ENCODE measurements at regions not wholly inside any gene's neighbourhood (a gene's known extent, or its start where the extent isn't known, plus 50 kb on each side); places are given as distances from the start of the nearest gene placed in this dataset.
"Not testable (repeated sequence)": the region's sequence is repeated elsewhere in the genome, so short reads cannot be mapped to it uniquely, and the experiment has no call there.

DNA sequence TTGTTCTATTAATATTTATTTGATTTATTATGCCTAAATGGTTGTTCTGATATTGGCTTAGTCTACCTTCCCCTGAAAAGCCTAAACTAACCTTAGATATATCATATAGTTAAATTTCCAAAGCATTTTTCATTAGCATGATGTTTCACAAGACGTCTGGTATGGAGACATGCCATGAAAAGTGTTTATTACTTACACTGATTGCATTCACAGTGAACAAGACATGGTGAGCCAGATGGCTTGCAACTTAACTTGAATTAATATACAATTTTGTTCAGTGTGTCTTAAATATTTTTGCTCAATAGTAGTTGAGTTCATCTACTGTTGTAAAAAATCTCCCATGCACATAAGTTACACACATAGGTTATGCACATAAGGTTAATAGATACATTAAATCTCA is 758.4 kb downstream of the NSUN3 start:
- Mint-ChIP-seq H3K36me3 (0 out of 2 replicates have a peak, but pooled peaks cover 2% of the 10 kb centered on the region), H3K27ac (no peak overlapping the region), H3K4me1 (no peaks in the 10 kb centered on the region), H3K4me3 (no peak overlapping the region), H3K27me3 (ENCODE audit: low read depth) (no peaks in the 10 kb centered on the region), H3K9me3 (peaks cover 11% of the 10 kb centered on the region)
- no peak for DNase-seq (ENCODE audit: low spot score)
- ChIA-PET CTCF (no interaction called here), POLR2A (no interaction called here)
- no peak for TF ChIP-seq ZNF138 (CRISPR knock-in tag; conservative IDR thresholded peaks at IDR 0.05)
- TF ChIP-seq OVOL2 (CRISPR knock-in tag; IDR thresholded peaks at IDR 0.05; ENCODE audit: borderline replicate concordance), result no peak
- no peak for TF ChIP-seq MYBL2 (CRISPR knock-in tag; IDR thresholded peaks at IDR 0.05)
- TF ChIP-seq SMAD3 (CRISPR knock-in tag; IDR thresholded peaks at IDR 0.05; ENCODE audit: borderline replicate concordance), result no peak
- ATAC-seq, result no peak

DNA sequence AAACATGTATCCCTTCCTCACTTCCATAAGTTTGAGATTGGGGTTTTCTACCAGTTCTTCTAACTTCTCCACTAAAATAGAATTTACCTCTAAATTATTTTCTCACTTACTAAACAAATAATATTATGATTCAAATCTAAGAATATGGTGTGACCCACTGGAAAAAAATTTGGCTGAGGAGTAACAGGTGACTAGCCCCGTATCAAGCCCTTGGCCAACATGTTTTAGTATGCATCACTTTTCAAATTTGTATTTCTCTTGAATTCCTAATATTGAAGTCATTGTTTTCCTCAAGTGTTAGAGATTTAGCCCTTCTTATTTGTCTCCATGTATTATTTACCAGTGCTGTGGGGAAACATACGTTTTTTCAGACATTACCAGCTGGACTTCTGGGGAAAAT is 759.4 kb downstream of the NSUN3 start:
- DNase-seq (ENCODE audit: low spot score), result no peak
- Mint-ChIP-seq H3K4me1 (no peaks in the 10 kb centered on the region), H3K27ac (no peak overlapping the region), H3K27me3 (ENCODE audit: low read depth) (no peaks in the 10 kb centered on the region), H3K4me3 (no peak overlapping the region), H3K36me3 (0 out of 2 replicates have a peak, but pooled peaks cover 2% of the 10 kb centered on the region), H3K9me3 (peaks cover 18% of the 10 kb centered on the region)
- ChIA-PET POLR2A (no interaction called here), CTCF (no interaction called here)
- ATAC-seq, result no peak
- TF ChIP-seq EMX1 (CRISPR knock-in tag; IDR thresholded peaks at IDR 0.05), result no peak
- TF ChIP-seq, protein P1, sequence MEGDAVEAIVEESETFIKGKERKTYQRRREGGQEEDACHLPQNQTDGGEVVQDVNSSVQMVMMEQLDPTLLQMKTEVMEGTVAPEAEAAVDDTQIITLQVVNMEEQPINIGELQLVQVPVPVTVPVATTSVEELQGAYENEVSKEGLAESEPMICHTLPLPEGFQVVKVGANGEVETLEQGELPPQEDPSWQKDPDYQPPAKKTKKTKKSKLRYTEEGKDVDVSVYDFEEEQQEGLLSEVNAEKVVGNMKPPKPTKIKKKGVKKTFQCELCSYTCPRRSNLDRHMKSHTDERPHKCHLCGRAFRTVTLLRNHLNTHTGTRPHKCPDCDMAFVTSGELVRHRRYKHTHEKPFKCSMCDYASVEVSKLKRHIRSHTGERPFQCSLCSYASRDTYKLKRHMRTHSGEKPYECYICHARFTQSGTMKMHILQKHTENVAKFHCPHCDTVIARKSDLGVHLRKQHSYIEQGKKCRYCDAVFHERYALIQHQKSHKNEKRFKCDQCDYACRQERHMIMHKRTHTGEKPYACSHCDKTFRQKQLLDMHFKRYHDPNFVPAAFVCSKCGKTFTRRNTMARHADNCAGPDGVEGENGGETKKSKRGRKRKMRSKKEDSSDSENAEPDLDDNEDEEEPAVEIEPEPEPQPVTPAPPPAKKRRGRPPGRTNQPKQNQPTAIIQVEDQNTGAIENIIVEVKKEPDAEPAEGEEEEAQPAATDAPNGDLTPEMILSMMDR (IDR thresholded peaks at IDR 0.05), result no peak
- no peak for TF ChIP-seq FOXP1 (CRISPR knock-in tag; IDR thresholded peaks at IDR 0.05; ENCODE audit: borderline replicate concordance)
- TF ChIP-seq PRRX2 (CRISPR knock-in tag; IDR thresholded peaks at IDR 0.05), result no peak
- no peak for TF ChIP-seq HMGA2 (CRISPR knock-in tag; IDR thresholded peaks at IDR 0.05)
- no peak for TF ChIP-seq MXD4 (CRISPR knock-in tag; IDR thresholded peaks at IDR 0.05; ENCODE audit: borderline replicate concordance)
- TF ChIP-seq NFATC4 (CRISPR knock-in tag; IDR thresholded peaks at IDR 0.05), result no peak
- TF ChIP-seq, protein P2, sequence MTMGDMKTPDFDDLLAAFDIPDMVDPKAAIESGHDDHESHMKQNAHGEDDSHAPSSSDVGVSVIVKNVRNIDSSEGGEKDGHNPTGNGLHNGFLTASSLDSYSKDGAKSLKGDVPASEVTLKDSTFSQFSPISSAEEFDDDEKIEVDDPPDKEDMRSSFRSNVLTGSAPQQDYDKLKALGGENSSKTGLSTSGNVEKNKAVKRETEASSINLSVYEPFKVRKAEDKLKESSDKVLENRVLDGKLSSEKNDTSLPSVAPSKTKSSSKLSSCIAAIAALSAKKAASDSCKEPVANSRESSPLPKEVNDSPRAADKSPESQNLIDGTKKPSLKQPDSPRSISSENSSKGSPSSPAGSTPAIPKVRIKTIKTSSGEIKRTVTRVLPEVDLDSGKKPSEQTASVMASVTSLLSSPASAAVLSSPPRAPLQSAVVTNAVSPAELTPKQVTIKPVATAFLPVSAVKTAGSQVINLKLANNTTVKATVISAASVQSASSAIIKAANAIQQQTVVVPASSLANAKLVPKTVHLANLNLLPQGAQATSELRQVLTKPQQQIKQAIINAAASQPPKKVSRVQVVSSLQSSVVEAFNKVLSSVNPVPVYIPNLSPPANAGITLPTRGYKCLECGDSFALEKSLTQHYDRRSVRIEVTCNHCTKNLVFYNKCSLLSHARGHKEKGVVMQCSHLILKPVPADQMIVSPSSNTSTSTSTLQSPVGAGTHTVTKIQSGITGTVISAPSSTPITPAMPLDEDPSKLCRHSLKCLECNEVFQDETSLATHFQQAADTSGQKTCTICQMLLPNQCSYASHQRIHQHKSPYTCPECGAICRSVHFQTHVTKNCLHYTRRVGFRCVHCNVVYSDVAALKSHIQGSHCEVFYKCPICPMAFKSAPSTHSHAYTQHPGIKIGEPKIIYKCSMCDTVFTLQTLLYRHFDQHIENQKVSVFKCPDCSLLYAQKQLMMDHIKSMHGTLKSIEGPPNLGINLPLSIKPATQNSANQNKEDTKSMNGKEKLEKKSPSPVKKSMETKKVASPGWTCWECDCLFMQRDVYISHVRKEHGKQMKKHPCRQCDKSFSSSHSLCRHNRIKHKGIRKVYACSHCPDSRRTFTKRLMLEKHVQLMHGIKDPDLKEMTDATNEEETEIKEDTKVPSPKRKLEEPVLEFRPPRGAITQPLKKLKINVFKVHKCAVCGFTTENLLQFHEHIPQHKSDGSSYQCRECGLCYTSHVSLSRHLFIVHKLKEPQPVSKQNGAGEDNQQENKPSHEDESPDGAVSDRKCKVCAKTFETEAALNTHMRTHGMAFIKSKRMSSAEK (CRISPR knock-in tag; IDR thresholded peaks at IDR 0.05; ENCODE audit: borderline replicate concordance), result no peak
- TF ChIP-seq, protein P3, sequence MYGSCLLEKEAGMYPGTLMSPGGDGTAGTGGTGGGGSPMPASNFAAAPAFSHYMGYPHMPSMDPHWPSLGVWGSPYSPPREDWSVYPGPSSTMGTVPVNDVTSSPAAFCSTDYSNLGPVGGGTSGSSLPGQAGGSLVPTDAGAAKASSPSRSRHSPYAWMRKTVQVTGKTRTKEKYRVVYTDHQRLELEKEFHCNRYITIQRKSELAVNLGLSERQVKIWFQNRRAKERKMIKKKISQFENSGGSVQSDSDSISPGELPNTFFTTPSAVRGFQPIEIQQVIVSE (CRISPR knock-in tag; IDR thresholded peaks at IDR 0.05; ENCODE audit: borderline replicate concordance), result no peak

DNA sequence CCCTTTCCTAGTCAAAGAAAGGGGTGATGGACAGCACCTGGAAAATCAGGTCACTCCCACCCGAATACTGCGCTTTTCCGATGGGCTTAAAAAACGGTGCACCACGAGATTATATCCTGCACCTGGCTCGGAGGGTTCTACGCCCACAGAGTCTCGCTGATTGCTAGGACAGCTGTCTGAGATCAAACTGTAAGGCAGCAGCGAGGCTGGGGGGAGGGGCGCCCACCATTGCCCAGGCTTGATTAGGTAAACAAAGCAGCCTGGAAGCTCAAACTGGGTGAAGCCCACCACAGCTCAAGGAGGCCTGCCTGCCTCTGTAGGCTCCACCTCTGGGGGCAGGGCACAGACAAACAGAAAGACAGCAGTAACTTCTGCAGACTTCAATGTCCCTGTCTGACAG is 783.4 kb downstream of the NSUN3 start:
- H3K4me3 Mint-ChIP-seq; H3K27me3 Mint-ChIP-seq (ENCODE audit: low read depth); POLR2A ChIA-PET; H3K9me3 Mint-ChIP-seq; ATAC-seq; CTCF ChIA-PET; H3K27ac Mint-ChIP-seq; H3K4me1 Mint-ChIP-seq: not testable (repeated sequence)
- peaks cover 10% of the 10 kb centered on the region; the same call in 1 of the 2 replicates for H3K36me3 Mint-ChIP-seq
- peak; percentile 18 for DNase-seq (ENCODE audit: low spot score)

DNA sequence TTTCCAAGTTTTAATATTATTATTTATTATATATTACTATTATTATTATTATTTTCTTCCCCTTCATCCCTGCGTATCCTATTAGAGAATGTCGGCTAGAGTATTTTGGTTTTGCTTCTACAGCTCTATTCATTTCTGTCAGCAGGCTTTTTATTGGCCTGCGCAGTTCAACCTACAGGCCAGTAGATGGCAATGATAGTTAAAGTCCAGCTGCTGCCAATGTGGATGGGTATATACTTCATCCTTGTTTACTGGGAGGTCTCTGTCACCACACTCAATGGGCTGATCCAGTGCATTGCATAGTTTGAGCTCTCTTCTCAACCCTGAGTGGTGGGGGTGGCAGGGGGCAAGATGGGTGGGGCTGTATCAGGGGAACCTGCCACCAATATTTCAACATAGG is 799.8 kb downstream of the NSUN3 start:
- CTCF ChIA-PET, result interaction anchor here (0.6 to 1.1 kb wide), 7 partner anchors 20 to 1167 kb away, joined by 3 to 4 read pairs (median 3); no protein-coding TSS in a partner anchor
- no peak overlapping the region for H3K4me3 Mint-ChIP-seq
- peaks cover 66% of the 10 kb centered on the region for H3K36me3 Mint-ChIP-seq
- H3K27ac Mint-ChIP-seq, result no peak overlapping the region
- DNase-seq (ENCODE audit: low spot score) (peak; percentile 19), ATAC-seq (peak; percentile 70)
- H3K4me1 Mint-ChIP-seq, result no peaks in the 10 kb centered on the region
- H3K9me3 Mint-ChIP-seq, result peaks cover 86% of the 10 kb centered on the region
- POLR2A ChIA-PET, result no interaction called here
- H3K27me3 Mint-ChIP-seq (ENCODE audit: low read depth), result peaks cover 2% of the 10 kb centered on the region; the same call in 1 of the 2 replicates
- TF ChIP-seq RORB (CRISPR knock-in tag; IDR thresholded peaks at IDR 0.05) (no peak), RELA (CRISPR knock-in tag; IDR thresholded peaks at IDR 0.05; ENCODE audit: borderline replicate concordance) (no peak), CREM (CRISPR knock-in tag; IDR thresholded peaks at IDR 0.05) (no peak), ZNF416 (CRISPR knock-in tag; IDR thresholded peaks at IDR 0.05) (no peak), TP53 (CRISPR knock-in tag; IDR thresholded peaks at IDR 0.05) (no peak), HMGA2 (CRISPR knock-in tag; IDR thresholded peaks at IDR 0.05) (0 out of 2 replicates have a peak, but pooled peaks have one; percentile 37), PRRX2 (CRISPR knock-in tag; IDR thresholded peaks at IDR 0.05) (no peak), TCF7 (CRISPR knock-in tag; IDR thresholded peaks at IDR 0.05; ENCODE audit: low read depth) (no peak), ZNF138 (CRISPR knock-in tag; conservative IDR thresholded peaks at IDR 0.05) (no peak)
- TF ChIP-seq, protein P1 (IDR thresholded peaks at IDR 0.05), result peak; percentile 50
- TF ChIP-seq, protein P4, sequence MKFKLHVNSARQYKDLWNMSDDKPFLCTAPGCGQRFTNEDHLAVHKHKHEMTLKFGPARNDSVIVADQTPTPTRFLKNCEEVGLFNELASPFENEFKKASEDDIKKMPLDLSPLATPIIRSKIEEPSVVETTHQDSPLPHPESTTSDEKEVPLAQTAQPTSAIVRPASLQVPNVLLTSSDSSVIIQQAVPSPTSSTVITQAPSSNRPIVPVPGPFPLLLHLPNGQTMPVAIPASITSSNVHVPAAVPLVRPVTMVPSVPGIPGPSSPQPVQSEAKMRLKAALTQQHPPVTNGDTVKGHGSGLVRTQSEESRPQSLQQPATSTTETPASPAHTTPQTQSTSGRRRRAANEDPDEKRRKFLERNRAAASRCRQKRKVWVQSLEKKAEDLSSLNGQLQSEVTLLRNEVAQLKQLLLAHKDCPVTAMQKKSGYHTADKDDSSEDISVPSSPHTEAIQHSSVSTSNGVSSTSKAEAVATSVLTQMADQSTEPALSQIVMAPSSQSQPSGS (CRISPR knock-in tag; IDR thresholded peaks at IDR 0.05; ENCODE audit: borderline replicate concordance, low read depth), result no peak

Data from WTC11 (cell line).